H9 (cell line): ENCODE measurements at regions not wholly inside any gene's neighbourhood (a gene's known extent, or its start where the extent isn't known, plus 50 kb on each side); places are given as distances from the start of the nearest gene placed in this dataset.

Experiments used
- DNase-seq: peaks from one replicate; pipeline ENCODE4 v3.0.0-alpha.2; 2017
- H2AFZ ChIP-seq: one replicate; pipeline ENCODE4 v1.6.1; 2013; ENCODE audit warnings: mild to moderate bottlenecking, low read length, control low read depth, moderate library complexity
- H2AK5ac ChIP-seq: 2 replicates; pipeline ENCODE4 v1.6.1; 2013; ENCODE audit warnings: low read length, control low read depth, mixed read lengths; ENCODE audit not compliant: insufficient read length
- H2BK120ac ChIP-seq: one replicate; pipeline ENCODE4 v1.6.1; 2013; ENCODE audit warnings: low read depth, mild to moderate bottlenecking, low read length, control low read depth, inconsistent platforms; ENCODE audit not compliant: poor library complexity, severe bottlenecking
- H2BK12ac ChIP-seq: 2 replicates; pipeline ENCODE4 v1.6.1; 2013; ENCODE audit warnings: low read length, control low read depth, mixed read lengths, low read depth; ENCODE audit not compliant: insufficient read length
- H2BK15ac ChIP-seq: 2 replicates; pipeline ENCODE4 v1.6.1; 2013; ENCODE audit warnings: low read depth, low read length, control low read depth
- H2BK20ac ChIP-seq: one replicate; pipeline ENCODE4 v1.6.1; 2013; ENCODE audit warnings: low read depth, mild to moderate bottlenecking, low read length, control low read depth, inconsistent platforms; ENCODE audit not compliant: poor library complexity, severe bottlenecking
- H2BK5ac ChIP-seq: 2 replicates; pipeline ENCODE4 v1.6.1; 2013; ENCODE audit warnings: low read length, control low read depth, mixed read lengths; ENCODE audit not compliant: insufficient read length
- H3K14ac ChIP-seq: 2 replicates; pipeline ENCODE4 v1.6.1; 2013; ENCODE audit warnings: low read length, control low read depth; ENCODE audit not compliant: insufficient read depth
- H3K18ac ChIP-seq: 2 replicates; pipeline ENCODE4 v1.6.1; 2013; ENCODE audit warnings: low read depth, mild to moderate bottlenecking, mixed read lengths, low read length, control low read depth; ENCODE audit not compliant: insufficient read length
- H3K23ac ChIP-seq: 2 replicates; pipeline ENCODE4 v1.6.1; 2013; ENCODE audit warnings: low read length, control low read depth, mixed read lengths, low read depth; ENCODE audit not compliant: insufficient read length
- H3K23me2 ChIP-seq: 2 replicates; pipeline ENCODE4 v1.6.1; 2013; ENCODE audit warnings: low read depth, mild to moderate bottlenecking, mixed read lengths, low read length, control low read depth; ENCODE audit not compliant: insufficient read length, poor library complexity, severe bottlenecking
- H3K27ac ChIP-seq: 2 replicates; pipeline ENCODE4 v1.5.1; 2013; ENCODE audit warnings: low read length, control low read depth, mixed read lengths, low read depth; ENCODE audit not compliant: insufficient read length
- H3K27me3 ChIP-seq: 2 replicates; pipeline ENCODE4 v1.6.1; 2013; ENCODE audit warnings: low read length, control low read depth, inconsistent platforms; ENCODE audit not compliant: insufficient read depth
- H3K4ac ChIP-seq: 2 replicates; pipeline ENCODE4 v1.6.1; 2013; ENCODE audit warnings: low read depth, mild to moderate bottlenecking, control low read depth, inconsistent platforms, low read length, moderate library complexity
- H3K4me1 ChIP-seq: 2 replicates; pipeline ENCODE4 v1.6.1; 2013; ENCODE audit warnings: low read length, control low read depth, inconsistent platforms; ENCODE audit not compliant: insufficient read depth
- H3K4me2 ChIP-seq: 2 replicates; pipeline ENCODE4 v1.6.1; 2013; ENCODE audit warnings: low read length, control low read depth, mixed read lengths; ENCODE audit not compliant: insufficient read length, insufficient read depth
- H3K56ac ChIP-seq: 2 replicates; pipeline ENCODE4 v1.6.1; 2013; ENCODE audit warnings: low read depth, mild to moderate bottlenecking, mixed read lengths, low read length, control low read depth; ENCODE audit not compliant: insufficient read length
- H3K79me1 ChIP-seq: 2 replicates; pipeline ENCODE4 v1.6.1; 2013; ENCODE audit warnings: low read depth, mild to moderate bottlenecking, moderate library complexity, low read length, control low read depth, inconsistent platforms; ENCODE audit not compliant: insufficient read depth, poor library complexity, severe bottlenecking
- H3K79me2 ChIP-seq: 2 replicates; pipeline ENCODE4 v1.6.1; 2013; ENCODE audit warnings: low read length, control low read depth, inconsistent platforms; ENCODE audit not compliant: insufficient read depth
- H3K9ac ChIP-seq: 2 replicates; pipeline ENCODE4 v1.6.1; 2013; ENCODE audit warnings: low read length, control low read depth, mixed read lengths; ENCODE audit not compliant: insufficient read length; ENCODE audit errors: extremely low read depth
- H3K9me3 ChIP-seq: one replicate; pipeline ENCODE4 v1.6.1; 2013; ENCODE audit warnings: low read depth, low read length, inconsistent platforms; ENCODE audit not compliant: control insufficient read depth
- H3T11ph ChIP-seq: one replicate; pipeline ENCODE4 v1.6.1; 2013; ENCODE audit warnings: mild to moderate bottlenecking, low read length, control low read depth, inconsistent platforms
- H4K20me1 ChIP-seq: one replicate; pipeline ENCODE4 v1.6.1; 2013; ENCODE audit not compliant: control insufficient read depth, insufficient read length, insufficient read depth
- H4K5ac ChIP-seq: 2 replicates; pipeline ENCODE4 v1.6.1; 2013; ENCODE audit warnings: low read depth, mild to moderate bottlenecking, mixed read lengths, low read length, control low read depth; ENCODE audit not compliant: insufficient read length
- H4K8ac ChIP-seq: replicated peaks from 2 replicates; pipeline ENCODE4 v1.6.1; 2013; ENCODE audit warnings: low read length, control low read depth, mixed read lengths, low read depth; ENCODE audit not compliant: insufficient read length
- H4K91ac ChIP-seq: 2 replicates; pipeline ENCODE4 v1.6.1; 2013; ENCODE audit warnings: low read depth, mild to moderate bottlenecking, moderate library complexity, mixed read lengths, low read length, control low read depth; ENCODE audit not compliant: insufficient read length
- H3K27ac Mint-ChIP-seq, 3 experiments: 2 replicates in 2 of 3; 3 replicates in 1 of 3; pipeline ENCODE4 v1.8.0; 2020 to 2021; ENCODE audit warnings: mixed read lengths in 3 of 3, mild to moderate bottlenecking in 1 of 3, moderate library complexity in 1 of 3
- H3K27me3 Mint-ChIP-seq: 2 replicates; pipeline ENCODE4 v1.8.0; 2021; ENCODE audit warnings: low read depth, mild to moderate bottlenecking, moderate library complexity, mixed read lengths
- H3K36me3 Mint-ChIP-seq, 3 experiments: 2 replicates in 2 of 3; 3 replicates in 1 of 3; pipeline ENCODE4 v1.8.0; 2020 to 2021; ENCODE audit warnings: low read depth in 3 of 3, mixed read lengths in 3 of 3; ENCODE audit not compliant: insufficient read depth in 1 of 3
- H3K4me1 Mint-ChIP-seq, 2 experiments: 2 replicates each; pipeline ENCODE4 v1.8.0; 2020; ENCODE audit warnings: mixed read lengths in 2 of 2
- H3K4me3 Mint-ChIP-seq, 2 experiments: 2 replicates in 1 of 2; 3 replicates in 1 of 2; pipeline ENCODE4 v1.8.0; 2020 to 2021; ENCODE audit warnings: mild to moderate bottlenecking in 2 of 2, mixed read lengths in 2 of 2, moderate library complexity in 1 of 2
- H3K9me3 Mint-ChIP-seq, 2 experiments: 2 replicates in 1 of 2; 3 replicates in 1 of 2; pipeline ENCODE4 v1.8.0; 2020; ENCODE audit warnings: mild to moderate bottlenecking in 2 of 2, mixed read lengths in 2 of 2, moderate library complexity in 1 of 2
- WGBS: extraction: QIAGEN DNeasy Blood & Tissue Kit; methylation state at CpG from one replicate; pipeline ENCODE4 v1.1.7; 2013; ENCODE audit warnings: missing lambda C conversion rate, low lambda C conversion rate, mixed read lengths; ENCODE audit not compliant: insufficient read length; ENCODE audit errors: extremely low coverage; 5-methylcytosine and 5-hydroxymethylcytosine counted together
- TF ChIP-seq, protein P1 (sequence below): fragments of 200-600 bp; sonication (generic); conservative IDR thresholded peaks from 3 replicates; pipeline ENCODE4 v1.8.0; 2021; ENCODE audit warnings: antibody characterized with exemption, mild to moderate bottlenecking

DNA sequence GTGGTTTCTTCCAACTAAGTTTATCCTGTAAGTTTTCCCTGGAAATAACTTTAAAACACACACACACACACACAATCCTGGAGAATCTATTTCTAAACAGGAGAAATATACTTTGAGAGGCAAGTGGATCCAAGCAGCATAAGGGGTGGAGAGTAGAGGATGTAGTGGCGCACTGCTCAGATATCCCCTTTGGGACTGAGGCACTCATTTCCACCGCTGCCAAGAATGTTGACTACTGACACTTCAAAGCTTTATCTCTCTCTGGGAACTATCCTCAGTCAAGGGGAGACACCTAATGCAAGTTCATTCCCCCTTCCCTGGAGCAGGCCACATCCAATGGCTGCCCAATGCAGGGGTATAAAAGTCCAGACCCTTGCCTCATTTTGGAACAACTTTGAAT lies 75.8 kb downstream of the CAPZA3 start:
- WGBS, result no CpG with 5 or more reads among the region's 2 CpGs
- Histone ChIP-seq H3K4ac (no peak overlapping the region), H3T11ph (no peak overlapping the region), H3K79me2 (no peaks in the 10 kb centered on the region), H4K20me1 (no peaks in the 10 kb centered on the region), H3K23me2 (no peaks in the 10 kb centered on the region), H2BK5ac (no peak overlapping the region), H3K27ac (no peak overlapping the region), H3K23ac (no peak overlapping the region), H4K8ac (no peak overlapping the region), H2BK20ac (no peak overlapping the region), H2BK120ac (no peak overlapping the region), H4K91ac (no peak overlapping the region), H3K14ac (no peak overlapping the region), H2AK5ac (no peak overlapping the region), H3K56ac (no peak overlapping the region), H3K27me3 (no peaks in the 10 kb centered on the region), H4K5ac (no peak overlapping the region), H3K4me1 (no peaks in the 10 kb centered on the region), H3K79me1 (no peaks in the 10 kb centered on the region), H2BK15ac (no peak overlapping the region), H3K18ac (no peak overlapping the region), H3K9ac (no peak overlapping the region), H3K9me3 (no peaks in the 10 kb centered on the region), H2AFZ (no peak overlapping the region), H2BK12ac (no peak overlapping the region), H3K4me2 (no peak overlapping the region)
- Mint-ChIP-seq H3K27ac (no peak overlapping the region), H3K4me1 (peaks cover 10 to 13% of the 10 kb centered on the region in 2 experiments; a peak in 3 of 4 replicates), H3K36me3 (peaks cover 0 to 3% (median 0%) of the 10 kb centered on the region in 3 experiments; a peak in 1 of 7 replicates), H3K4me3 (no peak overlapping the region), H3K27me3 (no peaks in the 10 kb centered on the region), H3K9me3 (0 out of 5 replicates have a peak, but pooled peaks cover 0 to 2% of the 10 kb centered on the region in 2 experiments)
- TF ChIP-seq, protein P1, sequence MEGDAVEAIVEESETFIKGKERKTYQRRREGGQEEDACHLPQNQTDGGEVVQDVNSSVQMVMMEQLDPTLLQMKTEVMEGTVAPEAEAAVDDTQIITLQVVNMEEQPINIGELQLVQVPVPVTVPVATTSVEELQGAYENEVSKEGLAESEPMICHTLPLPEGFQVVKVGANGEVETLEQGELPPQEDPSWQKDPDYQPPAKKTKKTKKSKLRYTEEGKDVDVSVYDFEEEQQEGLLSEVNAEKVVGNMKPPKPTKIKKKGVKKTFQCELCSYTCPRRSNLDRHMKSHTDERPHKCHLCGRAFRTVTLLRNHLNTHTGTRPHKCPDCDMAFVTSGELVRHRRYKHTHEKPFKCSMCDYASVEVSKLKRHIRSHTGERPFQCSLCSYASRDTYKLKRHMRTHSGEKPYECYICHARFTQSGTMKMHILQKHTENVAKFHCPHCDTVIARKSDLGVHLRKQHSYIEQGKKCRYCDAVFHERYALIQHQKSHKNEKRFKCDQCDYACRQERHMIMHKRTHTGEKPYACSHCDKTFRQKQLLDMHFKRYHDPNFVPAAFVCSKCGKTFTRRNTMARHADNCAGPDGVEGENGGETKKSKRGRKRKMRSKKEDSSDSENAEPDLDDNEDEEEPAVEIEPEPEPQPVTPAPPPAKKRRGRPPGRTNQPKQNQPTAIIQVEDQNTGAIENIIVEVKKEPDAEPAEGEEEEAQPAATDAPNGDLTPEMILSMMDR, result no peak
- DNase-seq, result no peak
